Hepatocyte (in vitro differentiated cells): ENCODE measurements at regions not wholly inside any gene's neighbourhood (a gene's known extent, or its start where the extent isn't known, plus 50 kb on each side); places are given as distances from the start of the nearest gene placed in this dataset.

ENCODE experiments used
- DNase-seq: peaks from one replicate; pipeline ENCODE4 v3.0.0-alpha.2; 2016; ENCODE audit warnings: low spot score
- H2AFZ ChIP-seq: fragments of 200-600 bp; sonication (generic); 2 replicates; pipeline ENCODE4 v1.6.0; 2016; ENCODE audit warnings: antibody characterized with exemption, mild to moderate bottlenecking
- H3K27ac ChIP-seq: fragments of 200-600 bp; sonication (generic); 2 replicates; pipeline ENCODE4 v1.5.1; 2016; ENCODE audit warnings: mild to moderate bottlenecking
- H3K27me3 ChIP-seq: fragments of 200-600 bp; sonication (generic); 2 replicates; pipeline ENCODE4 v1.6.1; 2016
- H3K36me3 ChIP-seq: fragments of 200-600 bp; sonication (generic); replicated peaks from 2 replicates; pipeline ENCODE4 v1.5.1; 2016; ENCODE audit warnings: low read depth; ENCODE audit not compliant: insufficient read depth
- H3K4me1 ChIP-seq: fragments of 200-600 bp; sonication (generic); 2 replicates; pipeline ENCODE4 v1.5.1; 2016; ENCODE audit warnings: mild to moderate bottlenecking, moderate library complexity; ENCODE audit not compliant: insufficient read depth
- H3K4me2 ChIP-seq: fragments of 200-600 bp; sonication (generic); 2 replicates; pipeline ENCODE4 v1.6.0; 2016
- H3K4me3 ChIP-seq: fragments of 200-600 bp; sonication (generic); 2 replicates; pipeline ENCODE4 v1.5.1; 2016; ENCODE audit warnings: mild to moderate bottlenecking
- H3K79me2 ChIP-seq: fragments of 200-600 bp; sonication (generic); 2 replicates; pipeline ENCODE4 v1.6.0; 2017; ENCODE audit warnings: mild to moderate bottlenecking
- H3K9me2 ChIP-seq: fragments of 200-600 bp; sonication (generic); replicated peaks from 2 replicates; pipeline ENCODE4 v1.6.0; 2017; ENCODE audit warnings: mild to moderate bottlenecking; ENCODE audit not compliant: insufficient read depth
- H3K9me3 ChIP-seq: fragments of 200-600 bp; sonication (generic); 2 replicates; pipeline ENCODE4 v1.5.1; 2016; ENCODE audit warnings: low read depth, mild to moderate bottlenecking
- H4K20me1 ChIP-seq: fragments of 200-600 bp; sonication (generic); 2 replicates; pipeline ENCODE4 v1.6.0; 2016; ENCODE audit warnings: mild to moderate bottlenecking; ENCODE audit not compliant: insufficient read depth, poor library complexity, severe bottlenecking
- EZH2 ChIP-seq: fragments of 200-600 bp; sonication (generic); IDR thresholded peaks from 2 replicates; pipeline ENCODE4 v1.6.1; 2016; ENCODE audit warnings: antibody characterized with exemption, mild to moderate bottlenecking, borderline replicate concordance
- EZH2phosphoT487 ChIP-seq: fragments of 200-600 bp; sonication (generic); IDR thresholded peaks from one replicate; pipeline ENCODE4 v1.6.1; 2018; ENCODE audit warnings: antibody characterized with exemption, mild to moderate bottlenecking, low read depth, moderate library complexity; ENCODE audit not compliant: unreplicated experiment, severe bottlenecking
- WGBS: methylation state at CpG from one replicate; pipeline ENCODE4 v1.1.6; 2016; ENCODE audit warnings: low lambda C conversion rate; ENCODE audit errors: missing lambda C conversion rate; 5-methylcytosine and 5-hydroxymethylcytosine counted together
- TF ChIP-seq, protein P1 (sequence below): fragments of 200-600 bp; sonication (generic); IDR thresholded peaks from 2 replicates; pipeline ENCODE4 v1.5.1; 2016; ENCODE audit warnings: antibody characterized with exemption, mild to moderate bottlenecking; ENCODE audit not compliant: poor library complexity

DNA sequence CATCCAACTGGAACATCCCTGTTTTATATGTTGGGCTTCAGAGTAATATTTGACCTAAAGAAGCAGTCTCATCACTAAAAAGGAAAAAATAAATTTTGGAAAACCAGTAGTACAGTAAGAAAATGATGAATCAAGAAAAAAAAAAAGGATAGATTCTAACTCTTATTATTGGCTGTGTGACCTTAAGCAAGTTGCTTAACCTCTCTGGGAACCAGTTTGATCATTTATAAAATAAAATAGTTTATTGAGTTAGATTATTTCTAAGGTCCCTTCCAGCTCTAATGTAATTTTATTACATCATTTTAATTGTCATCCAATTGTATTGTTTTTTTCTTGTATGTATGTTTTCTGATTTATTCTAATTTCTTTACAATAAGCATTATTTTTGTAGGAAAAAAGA lies 127.0 kb downstream of the PRELID2 start:
- no peaks in the 10 kb centered on the region for H3K36me3 ChIP-seq
- no peaks in the 10 kb centered on the region for H3K27me3 ChIP-seq
- H2AFZ ChIP-seq: no peak overlapping the region
- TF ChIP-seq EZH2: no peak
- TF ChIP-seq EZH2phosphoT487: no peak
- TF ChIP-seq, protein P1, sequence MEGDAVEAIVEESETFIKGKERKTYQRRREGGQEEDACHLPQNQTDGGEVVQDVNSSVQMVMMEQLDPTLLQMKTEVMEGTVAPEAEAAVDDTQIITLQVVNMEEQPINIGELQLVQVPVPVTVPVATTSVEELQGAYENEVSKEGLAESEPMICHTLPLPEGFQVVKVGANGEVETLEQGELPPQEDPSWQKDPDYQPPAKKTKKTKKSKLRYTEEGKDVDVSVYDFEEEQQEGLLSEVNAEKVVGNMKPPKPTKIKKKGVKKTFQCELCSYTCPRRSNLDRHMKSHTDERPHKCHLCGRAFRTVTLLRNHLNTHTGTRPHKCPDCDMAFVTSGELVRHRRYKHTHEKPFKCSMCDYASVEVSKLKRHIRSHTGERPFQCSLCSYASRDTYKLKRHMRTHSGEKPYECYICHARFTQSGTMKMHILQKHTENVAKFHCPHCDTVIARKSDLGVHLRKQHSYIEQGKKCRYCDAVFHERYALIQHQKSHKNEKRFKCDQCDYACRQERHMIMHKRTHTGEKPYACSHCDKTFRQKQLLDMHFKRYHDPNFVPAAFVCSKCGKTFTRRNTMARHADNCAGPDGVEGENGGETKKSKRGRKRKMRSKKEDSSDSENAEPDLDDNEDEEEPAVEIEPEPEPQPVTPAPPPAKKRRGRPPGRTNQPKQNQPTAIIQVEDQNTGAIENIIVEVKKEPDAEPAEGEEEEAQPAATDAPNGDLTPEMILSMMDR: no peak
- H3K4me3 ChIP-seq: no peak overlapping the region
- no peak overlapping the region for H3K27ac ChIP-seq
- no peaks in the 10 kb centered on the region for H4K20me1 ChIP-seq
- no peaks in the 10 kb centered on the region for H3K9me3 ChIP-seq
- H3K9me2 ChIP-seq: no peaks in the 10 kb centered on the region
- H3K4me2 ChIP-seq: no peak overlapping the region
- H3K79me2 ChIP-seq: no peaks in the 10 kb centered on the region
- DNase-seq: no peak
- no peaks in the 10 kb centered on the region for H3K4me1 ChIP-seq

DNA sequence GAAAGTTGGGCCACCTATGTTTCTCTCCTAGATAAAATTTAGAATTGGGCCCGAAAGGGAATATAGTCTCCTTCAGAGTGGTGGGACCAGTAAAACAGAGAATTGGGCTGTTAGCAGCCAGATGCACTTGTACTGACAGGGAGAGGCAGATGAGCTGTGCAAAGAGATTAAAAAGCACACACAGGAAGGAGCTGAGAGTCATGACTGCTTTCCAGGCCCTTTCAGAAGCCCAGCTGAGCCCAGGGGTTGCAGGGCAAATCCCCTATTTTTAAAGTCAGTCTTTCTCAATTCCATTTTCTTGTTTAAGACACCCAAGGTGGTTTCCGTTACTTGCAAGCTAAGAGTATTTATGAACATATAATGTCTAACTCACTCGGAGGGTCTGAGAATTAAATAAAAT lies 130.4 kb downstream of the PRELID2 start:
- no peak for DNase-seq
- H4K20me1 ChIP-seq: no peaks in the 10 kb centered on the region

DNA sequence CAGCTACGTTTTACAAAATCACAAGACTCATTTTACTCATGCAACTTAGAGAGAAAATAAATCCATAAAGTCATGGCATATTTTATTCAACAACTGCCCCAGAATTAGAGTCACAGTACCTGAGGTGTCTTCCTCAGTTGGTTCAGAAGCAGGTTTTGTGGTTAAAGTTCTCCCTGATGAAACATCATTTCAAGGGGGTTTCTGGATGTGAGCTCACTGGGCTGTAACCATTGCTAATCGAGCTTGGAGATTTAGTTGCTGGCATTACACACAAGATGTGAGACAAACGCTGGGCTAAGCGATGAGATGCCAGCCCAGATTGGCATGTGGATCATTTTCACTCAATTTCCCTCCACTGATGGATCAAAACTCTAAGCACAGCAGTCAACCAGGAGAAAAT lies 131.3 kb downstream of the PRELID2 start:
- WGBS: 92% methylated on average over 4 of the region's 4 CpGs
- H4K20me1 ChIP-seq: no peaks in the 10 kb centered on the region
- no peak for DNase-seq
- no peaks in the 10 kb centered on the region for H3K79me2 ChIP-seq
- no peak overlapping the region for H2AFZ ChIP-seq
- no peaks in the 10 kb centered on the region for H3K9me2 ChIP-seq
- H3K4me2 ChIP-seq: no peak overlapping the region
- no peaks in the 10 kb centered on the region for H3K27me3 ChIP-seq
- no peaks in the 10 kb centered on the region for H3K4me1 ChIP-seq
- no peaks in the 10 kb centered on the region for H3K36me3 ChIP-seq
- no peak overlapping the region for H3K4me3 ChIP-seq
- H3K27ac ChIP-seq: no peak overlapping the region
- no peak for TF ChIP-seq EZH2phosphoT487
- TF ChIP-seq, protein P1: no peak
- no peak for TF ChIP-seq EZH2
- no peaks in the 10 kb centered on the region for H3K9me3 ChIP-seq

More for the DNA sequence above, 130.4 kb downstream of the PRELID2 start:
- H3K4me1 ChIP-seq: no peaks in the 10 kb centered on the region
- H3K27ac ChIP-seq: no peak overlapping the region
- no peaks in the 10 kb centered on the region for H3K79me2 ChIP-seq
- H3K36me3 ChIP-seq: no peaks in the 10 kb centered on the region
- no peak overlapping the region for H3K4me3 ChIP-seq
- H3K4me2 ChIP-seq: no peak overlapping the region
- H3K9me2 ChIP-seq: no peaks in the 10 kb centered on the region
- no peak overlapping the region for H2AFZ ChIP-seq
- no peaks in the 10 kb centered on the region for H3K27me3 ChIP-seq
- no peaks in the 10 kb centered on the region for H3K9me3 ChIP-seq
- TF ChIP-seq, protein P1: no peak
- TF ChIP-seq EZH2 (no peak), EZH2phosphoT487 (no peak)
- WGBS: 92% methylated on average over 3 of the region's 3 CpGs

DNA sequence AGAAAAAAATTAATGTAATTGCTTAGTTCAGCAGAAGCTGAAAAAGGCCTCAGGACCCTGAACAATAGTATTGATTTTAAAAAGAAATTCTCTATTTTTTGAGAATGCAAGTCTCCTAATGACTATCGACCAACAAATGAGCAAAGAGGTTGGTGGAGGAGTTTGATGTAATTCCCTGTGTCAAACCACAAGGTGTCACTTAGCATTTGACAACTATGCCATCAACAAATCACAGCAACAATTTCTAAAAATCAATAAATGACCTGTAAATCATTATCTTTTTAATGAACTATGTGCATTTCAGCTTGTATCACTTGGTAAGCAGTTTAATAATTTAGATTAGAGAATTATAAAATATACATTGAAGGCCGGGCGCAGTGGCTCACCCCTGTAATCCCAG lies 133.7 kb downstream of the PRELID2 start:
- no peaks in the 10 kb centered on the region for H3K9me2 ChIP-seq
- TF ChIP-seq, protein P1: no peak
- TF ChIP-seq EZH2 (no peak), EZH2phosphoT487 (no peak)
- no peaks in the 10 kb centered on the region for H3K79me2 ChIP-seq
- H3K36me3 ChIP-seq: no peaks in the 10 kb centered on the region
- no peaks in the 10 kb centered on the region for H3K27me3 ChIP-seq
- WGBS: 90% methylated on average over 3 of the region's 3 CpGs
- H3K4me1 ChIP-seq: peaks cover 4% of the 10 kb centered on the region
- DNase-seq: no peak
- no peaks in the 10 kb centered on the region for H3K9me3 ChIP-seq
- no peak overlapping the region for H3K27ac ChIP-seq
- H4K20me1 ChIP-seq: no peaks in the 10 kb centered on the region
- no peak overlapping the region for H3K4me3 ChIP-seq
- H2AFZ ChIP-seq: no peak overlapping the region
- no peak overlapping the region for H3K4me2 ChIP-seq
